HG02759 (cell line): ENCODE measurements at regions not wholly inside any gene's neighbourhood (a gene's known extent, or its start where the extent isn't known, plus 50 kb on each side); places are given as distances from the start of the nearest gene placed in this dataset.

Source experiments
- ATAC-seq: cut with Tn5 transposase; IDR thresholded peaks from one replicate; pipeline ENCODE4 v1.9.1; 2021; ENCODE audit warnings: mild to moderate bottlenecking, moderate library complexity; ENCODE audit not compliant: unreplicated experiment

DNA sequence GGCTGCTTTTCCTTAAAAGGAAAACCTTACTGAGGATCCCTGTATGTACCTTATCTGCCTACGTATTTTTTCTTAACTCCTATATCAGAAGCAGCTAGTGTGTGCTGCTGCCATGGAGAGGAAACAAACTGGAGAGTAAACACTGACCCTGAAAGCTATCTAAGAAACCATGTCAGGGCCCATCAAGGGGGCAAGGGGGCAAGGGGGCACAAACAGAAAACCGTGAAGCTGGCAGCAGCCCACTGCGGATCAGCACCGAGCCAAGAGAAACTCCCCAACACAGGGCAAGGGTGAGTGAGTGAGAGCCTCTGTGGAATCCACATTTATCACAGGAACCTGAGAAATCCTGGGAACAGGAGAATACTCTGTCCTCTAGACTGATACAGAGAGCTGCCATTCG is 1204.2 kb downstream of the PCDH18 start:
- no peak for ATAC-seq

- ATAC-seq: no peak
Measured at GRCh38 chr4:136320465-136320813, 1211.9 kb downstream of the PCDH18 start.

- no peak for ATAC-seq
Measured at GRCh38 chr4:136319789-136320464, 1212.4 kb downstream of the PCDH18 start.

DNA sequence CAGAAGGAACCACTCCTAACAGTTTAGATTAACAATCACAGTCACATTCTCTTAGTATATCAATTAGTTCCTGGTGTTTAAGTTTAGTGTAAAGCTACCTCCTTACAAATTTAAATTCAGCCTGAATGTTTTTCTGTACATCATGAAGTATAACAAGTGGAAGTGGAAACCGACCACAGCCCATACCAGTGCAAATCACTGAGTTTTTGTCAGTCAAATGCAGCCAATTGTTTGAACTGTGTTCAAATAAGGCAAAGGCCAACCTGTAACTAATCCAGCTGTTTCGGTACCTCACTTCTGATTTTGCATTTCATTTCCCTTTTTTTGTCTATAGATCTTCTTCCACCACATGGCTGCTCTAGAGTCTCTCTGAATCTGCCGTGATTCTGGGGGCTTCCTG is 1215.3 kb downstream of the PCDH18 start:
- ATAC-seq: no peak

DNA sequence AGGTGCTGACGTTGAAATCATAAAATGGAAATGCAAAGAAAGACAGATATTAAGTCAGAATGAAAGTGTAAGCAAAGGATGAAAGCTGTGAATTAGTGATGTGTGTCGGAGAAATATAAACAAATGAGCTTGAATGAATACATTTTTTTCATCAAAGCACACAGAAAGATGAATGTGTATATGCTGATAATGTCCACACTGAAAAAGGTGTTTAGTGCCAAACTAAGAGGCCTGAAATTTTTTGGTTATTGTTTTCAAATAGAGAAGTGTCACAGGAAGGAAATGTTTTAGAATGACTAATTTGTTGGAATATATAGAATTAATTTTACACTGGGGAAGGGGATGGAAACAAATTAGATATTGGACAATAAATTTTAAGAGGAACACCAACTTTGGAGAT is 1217.6 kb downstream of the PCDH18 start:
- no peak for ATAC-seq

GRCh38 chr4:136311774-136312173 is 1220.5 kb downstream of the PCDH18 start:
- no peak for ATAC-seq

DNA sequence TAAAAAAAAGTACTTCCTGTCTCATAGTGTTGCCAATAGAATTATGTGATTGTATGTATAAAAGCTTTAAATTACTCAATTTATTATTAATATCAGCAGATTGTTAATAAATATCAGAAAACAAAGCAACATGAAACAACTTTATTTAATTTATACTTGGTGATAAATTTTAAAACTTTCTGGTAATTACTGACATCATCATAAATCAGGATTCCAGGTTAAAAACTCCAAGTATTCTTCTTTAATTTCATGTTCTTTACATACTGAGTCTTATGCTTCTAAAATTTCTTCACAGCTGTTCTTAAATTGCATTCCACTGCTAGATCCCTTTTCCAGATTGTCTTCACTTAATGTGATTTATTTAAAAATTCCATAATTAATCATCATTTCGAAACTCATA is 1224.5 kb downstream of the PCDH18 start:
- ATAC-seq: no peak

- ATAC-seq: no peak
Measured at GRCh38 chr4:136306361-136306760, 1225.9 kb downstream of the PCDH18 start.

- ATAC-seq: no peak
Measured at GRCh38 chr4:136302566-136302965, 1229.7 kb downstream of the PCDH18 start.

DNA sequence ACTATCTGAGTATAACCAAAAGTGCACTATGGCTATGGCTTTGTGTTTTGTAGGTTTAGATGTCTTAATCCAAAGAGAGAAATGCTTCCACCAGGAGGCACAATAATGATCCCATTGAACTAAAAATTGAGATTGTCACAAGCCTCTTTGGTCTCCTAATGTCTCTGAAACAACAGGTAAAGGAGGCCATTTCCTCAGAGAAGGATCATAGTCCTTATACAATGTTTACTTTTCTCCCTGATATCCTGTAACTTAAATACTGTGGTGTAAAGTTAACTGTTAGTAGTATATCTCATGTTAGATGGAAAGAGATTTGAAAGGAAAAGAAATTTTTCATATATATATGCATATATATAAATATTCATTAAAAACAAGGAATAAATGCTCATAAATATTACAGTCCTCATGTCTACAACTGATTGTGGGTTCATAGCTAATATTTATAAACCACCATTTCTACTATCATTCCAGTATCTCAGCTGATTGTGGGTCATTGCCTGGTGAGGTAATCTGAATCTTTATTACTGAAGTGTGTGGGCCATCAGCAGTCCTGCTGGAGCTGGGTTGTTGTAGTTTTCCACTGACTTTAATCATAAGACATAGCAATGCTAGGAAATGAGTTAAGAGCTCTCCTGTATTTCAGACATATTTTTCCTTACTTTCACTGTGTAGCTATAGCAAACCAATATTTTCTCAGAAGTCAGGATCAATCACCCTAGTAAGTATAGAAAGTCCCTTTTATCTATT is 1230.4 kb downstream of the PCDH18 start:
- ATAC-seq: no peak

DNA sequence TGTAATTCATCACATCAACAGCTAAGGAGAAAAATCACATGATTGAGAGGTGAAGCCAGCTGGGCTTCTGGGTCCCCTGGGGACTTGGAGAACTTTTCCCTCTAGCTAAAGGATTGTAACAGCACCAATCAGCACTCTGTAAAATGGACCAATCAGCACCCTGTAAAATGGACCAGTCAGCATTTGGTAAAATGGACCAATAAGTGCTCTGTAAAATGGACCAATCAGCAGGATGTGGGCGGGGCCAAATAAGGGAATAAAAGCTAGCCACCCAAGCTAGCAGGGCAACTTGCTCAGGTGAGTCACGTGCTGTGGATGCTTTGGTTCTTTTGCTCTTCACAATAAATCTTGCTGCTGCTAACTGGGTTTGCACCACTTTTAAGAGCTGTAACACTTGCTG is 1248.3 kb downstream of the PCDH18 start:
- ATAC-seq: no peak

DNA sequence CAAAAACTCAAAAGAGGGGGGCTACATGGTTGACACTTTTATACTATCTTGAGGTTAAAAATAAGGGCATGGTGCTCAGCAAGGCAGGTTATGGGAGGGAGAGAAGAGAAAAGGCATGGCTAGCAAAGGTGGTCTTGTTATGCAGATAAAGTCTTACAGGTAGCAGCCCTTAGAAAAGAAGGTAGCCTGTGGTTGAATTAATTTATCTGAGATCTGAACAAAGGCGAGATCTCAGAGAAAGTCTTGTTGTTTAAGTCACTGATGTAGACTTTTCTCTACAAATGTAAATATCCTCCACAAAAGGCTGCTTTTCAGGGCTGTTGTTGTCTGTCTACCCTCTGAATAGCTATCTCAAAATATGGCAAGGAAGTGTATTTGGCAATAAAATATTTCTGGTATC is 1250.4 kb downstream of the PCDH18 start:
- no peak for ATAC-seq

DNA sequence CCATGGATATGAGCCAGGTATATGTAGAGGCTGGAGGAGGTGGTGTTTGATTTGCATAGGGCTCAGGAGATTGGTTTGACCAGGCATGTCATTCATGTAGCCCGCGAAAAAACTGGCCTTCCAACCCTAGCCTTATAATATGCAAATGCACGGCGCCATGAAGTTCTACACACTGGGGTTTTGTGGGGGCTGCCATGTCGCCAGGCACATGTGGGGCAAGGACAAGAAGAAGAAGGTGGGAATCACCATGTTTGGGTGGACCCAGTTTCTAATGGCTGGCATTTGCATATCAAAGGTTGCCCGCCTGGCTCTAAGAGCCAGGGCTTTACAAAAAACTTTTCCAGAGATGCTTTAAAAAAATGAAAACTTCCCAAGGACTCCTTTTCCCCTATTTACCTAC is 1251.0 kb downstream of the PCDH18 start:
- ATAC-seq: no peak

DNA sequence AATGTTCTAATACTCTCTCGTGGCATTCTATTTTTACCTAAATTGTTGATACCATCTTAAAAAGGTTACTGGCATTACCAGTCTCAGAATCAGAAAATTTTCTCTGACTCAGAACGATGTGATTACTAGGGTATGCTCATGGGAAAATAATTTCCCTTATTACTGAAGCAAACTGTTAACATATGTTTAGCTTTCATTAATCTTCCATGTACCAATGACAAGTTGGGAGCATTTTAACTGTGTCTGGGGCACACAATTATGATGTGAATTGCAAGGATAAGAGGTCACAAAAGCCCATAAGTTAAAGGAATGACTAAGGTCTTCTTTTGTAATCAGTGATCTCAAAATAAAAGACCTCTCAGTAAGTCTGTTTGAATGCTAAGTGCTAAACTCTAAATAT is 1254.6 kb downstream of the PCDH18 start:
- ATAC-seq: no peak

GRCh38 chr4:136246876-136247275 is 1285.4 kb downstream of the PCDH18 start:
- ATAC-seq: no peak

DNA sequence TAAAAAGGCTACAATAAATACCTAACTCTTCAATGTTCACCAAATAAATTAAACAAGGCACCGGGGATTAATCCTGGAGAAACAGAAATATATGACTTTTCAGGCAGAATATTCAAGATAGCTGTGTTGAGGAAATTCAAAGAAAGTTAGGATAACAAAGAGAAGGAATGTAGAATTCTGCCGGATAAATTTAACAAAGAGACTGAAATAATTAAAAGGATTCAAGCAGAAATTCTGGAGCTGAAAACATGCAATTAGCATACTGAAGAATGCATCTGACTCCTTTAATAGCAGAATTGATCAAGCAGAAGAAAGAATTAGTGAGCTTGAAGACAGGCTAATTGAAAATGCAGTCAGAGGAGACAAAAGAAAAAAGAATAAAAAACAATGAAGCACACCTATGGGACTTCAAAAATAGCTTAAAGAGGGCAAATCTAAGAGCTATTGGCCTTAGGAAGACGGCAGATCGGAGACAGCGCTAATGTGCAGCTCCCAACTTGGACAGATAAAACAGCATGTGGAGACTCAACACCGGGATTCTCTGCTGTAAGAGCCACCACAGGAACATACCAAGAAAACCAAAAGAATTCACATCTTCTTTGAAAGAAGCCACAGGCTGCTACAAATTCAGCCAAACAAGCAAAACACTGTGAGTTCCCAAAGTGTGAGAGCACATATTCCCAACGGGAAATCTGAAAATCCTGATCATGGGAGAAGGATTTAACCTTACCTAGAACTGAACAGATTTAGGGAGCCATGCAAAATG is 1290.9 kb downstream of the PCDH18 start:
- no peak for ATAC-seq

DNA sequence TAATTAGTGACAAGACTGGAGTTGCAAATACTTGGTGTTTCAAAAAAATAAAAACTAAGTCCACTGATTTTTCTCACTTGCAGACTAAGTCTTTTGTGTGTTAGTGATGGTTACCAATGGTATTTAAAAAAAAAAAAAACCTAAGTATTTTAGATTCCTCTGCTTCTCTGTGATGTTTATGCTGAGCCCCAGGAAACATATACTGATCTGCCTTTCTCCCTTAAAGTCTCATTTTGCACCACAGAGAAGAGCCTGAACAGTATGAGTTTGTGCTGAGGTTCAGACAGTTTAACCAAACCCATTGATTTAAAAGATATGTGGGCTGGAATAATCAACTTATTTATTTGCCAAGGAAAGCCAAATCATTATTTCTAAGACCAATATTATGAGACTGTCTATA is 1305.0 kb downstream of the PCDH18 start:
- ATAC-seq: no peak

GRCh38 chr4:136219592-136220125 is 1312.6 kb downstream of the PCDH18 start:
- no peak for ATAC-seq

GRCh38 chr4:136203199-136203598 is 1329.1 kb downstream of the PCDH18 start:
- ATAC-seq: no peak

- no peak for ATAC-seq
Measured at GRCh38 chr4:136198358-136198757, 1333.9 kb downstream of the PCDH18 start.

DNA sequence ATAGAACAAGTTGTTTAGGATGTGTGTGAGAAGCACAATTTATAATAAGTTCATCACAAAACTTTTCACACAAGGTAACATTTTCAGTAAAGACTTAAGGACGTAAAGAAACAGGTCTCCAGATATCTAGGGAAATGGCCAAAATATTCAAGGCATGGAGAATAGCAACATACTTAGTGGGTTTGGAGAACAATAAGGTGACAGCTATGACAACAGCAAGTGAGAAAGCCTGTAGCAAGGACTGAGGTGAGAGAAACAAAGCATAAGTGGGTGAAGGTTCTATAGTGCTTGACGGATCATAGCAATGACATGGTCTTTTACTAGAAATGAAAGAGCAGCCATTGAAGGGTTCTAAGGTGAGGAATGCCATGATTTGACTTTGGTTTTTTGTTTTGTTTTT is 1337.3 kb downstream of the PCDH18 start:
- no peak for ATAC-seq

DNA sequence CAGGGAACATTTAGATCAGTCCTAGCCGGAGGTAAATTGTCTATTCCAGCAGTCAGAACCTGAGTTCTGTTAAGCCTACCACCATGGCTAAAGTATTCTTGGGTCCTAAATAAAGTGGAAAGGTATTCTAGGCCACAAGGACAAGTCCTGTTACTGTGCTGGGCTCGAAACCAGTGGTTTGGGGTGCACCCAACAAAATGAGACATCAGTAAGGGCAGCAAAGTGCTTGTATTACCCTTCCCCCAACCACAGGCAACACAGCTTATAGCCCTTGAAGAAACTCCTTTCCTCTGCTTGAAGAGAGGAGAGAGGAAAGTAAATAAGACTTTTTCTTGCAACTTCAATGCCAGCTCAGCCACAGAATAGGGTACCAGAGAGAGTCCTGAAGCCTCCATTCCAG is 1345.6 kb downstream of the PCDH18 start:
- ATAC-seq: no peak
